ENCODE measurements at regions not wholly inside any gene's neighbourhood (a gene's known extent, or its start where the extent isn't known, plus 50 kb on each side); places are given as distances from the start of the nearest gene placed in this dataset.

DNA sequence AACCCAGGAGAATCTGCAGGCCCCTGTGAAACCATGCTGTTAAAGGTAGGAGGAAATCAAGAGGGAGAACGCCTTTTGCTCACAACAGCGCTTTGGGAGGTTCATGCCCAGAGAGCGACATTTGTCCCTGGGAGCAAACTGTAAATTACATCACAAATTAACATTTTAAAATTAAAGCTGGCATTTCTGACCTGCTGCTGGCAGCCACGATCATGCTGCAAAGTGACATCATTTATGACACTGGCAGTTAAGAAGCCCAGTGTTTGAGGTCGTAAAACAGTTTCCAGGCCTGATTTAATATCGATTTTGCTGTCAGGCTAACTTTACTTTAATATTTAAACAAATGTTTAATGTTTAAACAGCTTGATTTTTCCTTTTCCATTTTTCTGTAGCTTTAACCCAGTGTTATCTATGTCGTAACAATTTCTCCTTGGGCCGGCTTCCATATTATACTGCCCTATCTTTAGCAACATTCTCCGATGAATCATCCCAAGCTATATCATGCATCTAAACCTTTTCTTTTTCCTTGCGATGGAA lies 86.5 kb upstream of the NPVF start:
- H3K27me3 ChIP-seq (ENCODE audit: control insufficient read depth, insufficient read depth) = no peaks in the 10 kb centered on the region
- no peak overlapping the region for H3K4me3 ChIP-seq (ENCODE audit: low read length)
- no peaks in the 10 kb centered on the region for H3K9me3 ChIP-seq (ENCODE audit: control insufficient read depth, low read length)
- H3K27ac ChIP-seq (ENCODE audit: low read length) = no peak overlapping the region
- H3K4me1 ChIP-seq (ENCODE audit: control insufficient read depth, insufficient read depth, low read length) = no peaks in the 10 kb centered on the region
- intact Hi-C loops (cut with DNase I) = no loop called here
- 67% methylated on average over 10 of the region's 10 CpGs for WGBS
- no peak for DNase-seq
- no peak for ATAC-seq

- intact Hi-C loops (cut with DNase I) = no loop called here
- H3K4me3 ChIP-seq (ENCODE audit: low read length) = no peak overlapping the region
- DNase-seq = no peak
- WGBS = 95% methylated on average over 2 of the region's 2 CpGs
- H3K27ac ChIP-seq (ENCODE audit: low read length) = no peak overlapping the region
- H3K27me3 ChIP-seq (ENCODE audit: control insufficient read depth, insufficient read depth) = no peaks in the 10 kb centered on the region
- no peak for ATAC-seq
- no peaks in the 10 kb centered on the region for H3K9me3 ChIP-seq (ENCODE audit: control insufficient read depth, low read length)
- no peaks in the 10 kb centered on the region for H3K4me1 ChIP-seq (ENCODE audit: control insufficient read depth, insufficient read depth, low read length)
Measured at GRCh38 chr7:25316366-25316765, 88.1 kb upstream of the NPVF start.

DNA sequence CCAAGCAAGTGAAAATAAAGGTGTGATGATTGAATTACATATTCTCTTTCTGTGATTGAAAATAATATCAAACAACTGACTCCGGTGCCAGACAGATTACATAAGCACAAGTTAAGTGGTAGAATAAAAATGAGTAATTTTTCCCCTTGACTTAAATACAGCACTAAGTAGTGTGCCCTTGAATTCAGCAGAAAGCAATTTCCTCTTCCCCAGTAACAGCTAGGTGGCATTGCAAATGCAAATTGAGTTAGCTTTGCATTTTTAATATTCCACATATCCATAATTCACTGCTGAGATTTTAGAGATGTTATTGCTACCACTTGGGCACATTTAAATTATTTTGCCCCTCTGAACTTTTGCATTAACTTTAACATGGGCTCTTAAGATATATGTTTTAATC lies 89.8 kb upstream of the NPVF start:
- Histone ChIP-seq H3K27ac (ENCODE audit: low read length) (no peak overlapping the region), H3K9me3 (ENCODE audit: control insufficient read depth, low read length) (no peaks in the 10 kb centered on the region), H3K4me3 (ENCODE audit: low read length) (no peak overlapping the region), H3K4me1 (ENCODE audit: control insufficient read depth, insufficient read depth, low read length) (no peaks in the 10 kb centered on the region), H3K27me3 (ENCODE audit: control insufficient read depth, insufficient read depth) (no peaks in the 10 kb centered on the region)
- ATAC-seq (no peak), DNase-seq (no peak)
- 84% methylated on average over 1 of the region's 1 CpG for WGBS
- intact Hi-C loops (cut with DNase I) = no loop called here

DNA sequence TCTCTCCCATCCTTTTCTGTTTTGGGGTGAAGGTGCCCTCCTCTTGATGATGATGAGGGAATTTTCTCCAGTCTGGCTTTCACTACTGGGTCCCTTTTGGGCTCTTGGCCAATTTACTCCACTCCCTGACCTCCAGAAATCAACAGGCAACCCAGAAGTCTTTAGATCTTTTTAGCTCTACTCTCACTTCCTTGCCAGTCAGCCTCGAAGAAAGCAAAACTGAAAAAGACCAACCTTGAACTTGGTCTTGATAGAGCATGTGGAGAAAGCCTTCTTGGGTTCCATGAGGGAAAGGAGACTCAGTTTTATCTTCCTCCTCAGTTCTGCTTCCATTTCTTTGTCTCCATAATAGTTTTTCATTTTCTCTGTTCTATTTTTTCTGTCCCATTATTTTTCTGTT lies 91.4 kb upstream of the NPVF start:
- WGBS = 52% methylated on average over 1 of the region's 1 CpG
- no peak for DNase-seq
- H3K4me3 ChIP-seq (ENCODE audit: low read length) = no peak overlapping the region
- intact Hi-C loops (cut with DNase I) = no loop called here
- H3K4me1 ChIP-seq (ENCODE audit: control insufficient read depth, insufficient read depth, low read length) = no peaks in the 10 kb centered on the region
- H3K27me3 ChIP-seq (ENCODE audit: control insufficient read depth, insufficient read depth) = no peaks in the 10 kb centered on the region
- no peaks in the 10 kb centered on the region for H3K9me3 ChIP-seq (ENCODE audit: control insufficient read depth, low read length)
- no peak overlapping the region for H3K27ac ChIP-seq (ENCODE audit: low read length)
- ATAC-seq = no peak

- Histone ChIP-seq H3K27ac (ENCODE audit: low read length) (no peak overlapping the region), H3K9me3 (ENCODE audit: control insufficient read depth, low read length) (no peaks in the 10 kb centered on the region), H3K27me3 (ENCODE audit: control insufficient read depth, insufficient read depth) (no peaks in the 10 kb centered on the region), H3K4me3 (ENCODE audit: low read length) (no peak overlapping the region), H3K4me1 (ENCODE audit: control insufficient read depth, insufficient read depth, low read length) (no peaks in the 10 kb centered on the region)
- intact Hi-C loops (cut with DNase I) = no loop called here
- 68% methylated on average over 2 of the region's 2 CpGs for WGBS
- DNase-seq (no peak), ATAC-seq (no peak)
Measured at GRCh38 chr7:25320791-25321190, 92.5 kb upstream of the NPVF start.

- WGBS = 41% methylated on average over 5 of the region's 5 CpGs
- Histone ChIP-seq H3K4me3 (ENCODE audit: low read length) (no peak overlapping the region), H3K4me1 (ENCODE audit: control insufficient read depth, insufficient read depth, low read length) (no peaks in the 10 kb centered on the region), H3K27ac (ENCODE audit: low read length) (no peak overlapping the region), H3K27me3 (ENCODE audit: control insufficient read depth, insufficient read depth) (no peaks in the 10 kb centered on the region), H3K9me3 (ENCODE audit: control insufficient read depth, low read length) (no peaks in the 10 kb centered on the region)
- intact Hi-C loops (cut with DNase I) = no loop called here
- DNase-seq (no peak), ATAC-seq (peak in 1 of 2 donors; percentile 22)
Measured at GRCh38 chr7:25321424-25321823, 93.1 kb upstream of the NPVF start.

GRCh38 chr7:25322473-25322872 lies 94.2 kb upstream of the NPVF start:
- no peaks in the 10 kb centered on the region for H3K27me3 ChIP-seq (ENCODE audit: control insufficient read depth, insufficient read depth)
- DNase-seq = no peak
- no peak overlapping the region for H3K27ac ChIP-seq (ENCODE audit: low read length)
- H3K4me1 ChIP-seq (ENCODE audit: control insufficient read depth, insufficient read depth, low read length) = no peaks in the 10 kb centered on the region
- no peak overlapping the region for H3K4me3 ChIP-seq (ENCODE audit: low read length)
- no peak for ATAC-seq
- intact Hi-C loops (cut with DNase I) = no loop called here
- 76% methylated on average over 3 of the region's 3 CpGs for WGBS
- no peaks in the 10 kb centered on the region for H3K9me3 ChIP-seq (ENCODE audit: control insufficient read depth, low read length)

DNA sequence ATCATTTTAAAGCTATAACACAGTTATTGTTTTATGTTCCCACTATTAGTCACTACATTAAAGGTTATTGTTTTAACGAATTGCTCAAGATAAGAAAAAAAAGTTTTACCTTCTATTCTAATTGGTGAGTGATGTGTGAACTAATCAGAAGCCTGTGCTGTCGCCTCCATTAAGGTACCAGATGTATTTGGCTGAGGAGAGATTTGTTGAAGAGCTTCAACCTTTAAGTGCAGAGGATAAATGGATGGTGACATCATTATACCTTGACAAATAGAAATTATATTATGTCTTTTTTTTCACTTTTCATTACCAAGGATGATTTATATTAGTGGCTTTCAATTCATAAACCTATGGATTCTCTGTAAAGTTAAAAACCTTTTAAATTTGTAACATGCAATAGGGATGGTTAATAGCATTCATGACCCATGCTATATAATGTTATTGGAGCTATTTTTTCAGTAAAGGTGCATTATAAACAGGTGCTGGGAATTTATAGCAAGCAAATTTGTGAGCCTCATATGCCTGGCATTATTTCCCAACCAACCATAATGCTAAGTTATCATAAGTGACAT lies 97.0 kb upstream of the NPVF start:
- intact Hi-C loops (cut with DNase I) = no loop called here
- 81% methylated on average over 2 of the region's 2 CpGs for WGBS
- no peak for DNase-seq
- H3K27ac ChIP-seq (ENCODE audit: low read length) = no peak overlapping the region
- H3K27me3 ChIP-seq (ENCODE audit: control insufficient read depth, insufficient read depth) = no peaks in the 10 kb centered on the region
- no peaks in the 10 kb centered on the region for H3K4me1 ChIP-seq (ENCODE audit: control insufficient read depth, insufficient read depth, low read length)
- no peak for ATAC-seq
- no peaks in the 10 kb centered on the region for H3K9me3 ChIP-seq (ENCODE audit: control insufficient read depth, low read length)
- H3K4me3 ChIP-seq (ENCODE audit: low read length) = no peak overlapping the region

- Histone ChIP-seq H3K27me3 (ENCODE audit: control insufficient read depth, insufficient read depth) (no peaks in the 10 kb centered on the region), H3K4me3 (ENCODE audit: low read length) (no peak overlapping the region), H3K4me1 (ENCODE audit: control insufficient read depth, insufficient read depth, low read length) (no peaks in the 10 kb centered on the region), H3K27ac (ENCODE audit: low read length) (no peak overlapping the region), H3K9me3 (ENCODE audit: control insufficient read depth, low read length) (no peaks in the 10 kb centered on the region)
- intact Hi-C loops (cut with DNase I) = no loop called here
- ATAC-seq = no peak
- DNase-seq = no peak
- WGBS = 93% methylated on average over 19 of the region's 19 CpGs
Measured at GRCh38 chr7:25326501-25327156, 98.3 kb upstream of the NPVF start.

GRCh38 chr7:25329815-25330214 lies 101.5 kb upstream of the NPVF start:
- no peak overlapping the region for H3K27ac ChIP-seq (ENCODE audit: low read length)
- ATAC-seq (no peak), DNase-seq (no peak)
- H3K27me3 ChIP-seq (ENCODE audit: control insufficient read depth, insufficient read depth) = no peaks in the 10 kb centered on the region
- WGBS = 92% methylated on average over 2 of the region's 2 CpGs
- H3K4me3 ChIP-seq (ENCODE audit: low read length) = no peak overlapping the region
- intact Hi-C loops (cut with DNase I) = no loop called here
- H3K4me1 ChIP-seq (ENCODE audit: control insufficient read depth, insufficient read depth, low read length) = no peaks in the 10 kb centered on the region
- no peaks in the 10 kb centered on the region for H3K9me3 ChIP-seq (ENCODE audit: control insufficient read depth, low read length)

DNA sequence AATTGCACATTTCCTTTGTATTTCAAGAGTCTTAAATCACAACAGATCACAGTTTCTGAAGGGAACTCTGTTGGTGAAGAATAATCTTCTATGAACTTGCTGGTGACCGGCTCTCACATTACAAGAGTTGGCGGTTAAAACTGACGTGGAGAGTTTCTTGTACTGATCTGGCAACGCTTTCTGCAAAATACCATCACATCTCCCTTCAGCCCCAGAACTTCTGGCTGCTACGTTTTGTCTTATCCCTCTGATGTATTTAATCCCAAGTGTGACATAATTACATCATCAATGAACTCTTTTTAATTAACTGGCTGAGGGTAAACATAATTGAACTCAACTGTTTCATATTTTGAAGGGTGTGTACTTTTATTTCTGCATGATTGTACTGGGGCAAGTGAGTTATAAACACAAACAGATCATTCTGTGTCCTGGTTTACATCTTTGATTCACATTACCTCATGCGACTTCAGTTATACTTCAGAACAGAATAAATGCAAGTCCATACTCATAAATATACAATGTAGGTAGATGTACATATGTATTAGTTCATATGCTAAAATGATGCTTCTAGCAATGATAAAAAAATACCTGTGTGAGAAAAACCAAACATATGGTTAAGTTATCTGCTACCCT lies 105.1 kb upstream of the NPVF start:
- Histone ChIP-seq H3K27me3 (ENCODE audit: control insufficient read depth, insufficient read depth) (no peaks in the 10 kb centered on the region), H3K4me3 (ENCODE audit: low read length) (no peak overlapping the region), H3K4me1 (ENCODE audit: control insufficient read depth, insufficient read depth, low read length) (no peaks in the 10 kb centered on the region), H3K9me3 (ENCODE audit: control insufficient read depth, low read length) (no peaks in the 10 kb centered on the region), H3K27ac (ENCODE audit: low read length) (no peak overlapping the region)
- intact Hi-C loops (cut with DNase I) = no loop called here
- no peak for ATAC-seq
- DNase-seq = no peak
- 64% methylated on average over 6 of the region's 6 CpGs for WGBS

Measured in right cardiac atrium (tissue), 5 donors.